Adipocyte (in vitro differentiated cells): ENCODE measurements at regions not wholly inside any gene's neighbourhood (a gene's known extent, or its start where the extent isn't known, plus 50 kb on each side); places are given as distances from the start of the nearest gene placed in this dataset.
A peak's percentile ranks its signal among the peaks of the same experiment; 100 is the strongest.

ENCODE experiments used
- DNase-seq: peaks from one replicate; pipeline ENCODE4 v3.0.0-alpha.2; 2015; ENCODE audit warnings: low read depth
- H3K27me3 ChIP-seq: replicated peaks from 2 replicates; pipeline ENCODE4 v1.7.0; 2013; ENCODE audit warnings: mild to moderate bottlenecking, low read length, moderate library complexity; ENCODE audit not compliant: control insufficient read depth, insufficient read depth
- H3K36me3 ChIP-seq: 2 replicates; pipeline ENCODE4 v1.7.0; 2013; ENCODE audit warnings: low read length, mild to moderate bottlenecking, moderate library complexity; ENCODE audit not compliant: control insufficient read depth, insufficient read depth, severe bottlenecking
- H3K4me1 ChIP-seq: 2 replicates; pipeline ENCODE4 v1.7.0; 2013; ENCODE audit warnings: mild to moderate bottlenecking, low read length, moderate library complexity; ENCODE audit not compliant: control insufficient read depth, insufficient read depth
- H3K4me3 ChIP-seq: 2 replicates; pipeline ENCODE4 v1.7.0; 2013; ENCODE audit warnings: mild to moderate bottlenecking, low read length, moderate library complexity
- H3K9ac ChIP-seq: 2 replicates; pipeline ENCODE4 v1.7.0; 2013; ENCODE audit warnings: mild to moderate bottlenecking, low read length, moderate library complexity
- H3K9me3 ChIP-seq: 2 replicates; pipeline ENCODE4 v1.7.0; 2013; ENCODE audit warnings: mild to moderate bottlenecking, low read length, moderate library complexity; ENCODE audit not compliant: control insufficient read depth

GRCh38 chr5:56515011-56515410 is 281.9 kb upstream of the ANKRD55 start:
- H3K4me3 ChIP-seq = no peak overlapping the region
- H3K4me1 ChIP-seq = peaks cover 38% of the 10 kb centered on the region
- no peak overlapping the region for H3K9ac ChIP-seq
- H3K36me3 ChIP-seq = no peaks in the 10 kb centered on the region
- no peaks in the 10 kb centered on the region for H3K9me3 ChIP-seq
- DNase-seq = no peak
- H3K27me3 ChIP-seq = peaks cover 20% of the 10 kb centered on the region

GRCh38 chr5:56514245-56514644 is 281.1 kb upstream of the ANKRD55 start:
- no peak for DNase-seq
- Histone ChIP-seq H3K9me3 (no peaks in the 10 kb centered on the region), H3K9ac (no peak overlapping the region), H3K4me3 (no peak overlapping the region), H3K36me3 (no peaks in the 10 kb centered on the region), H3K27me3 (peaks cover 13% of the 10 kb centered on the region), H3K4me1 (peaks cover 38% of the 10 kb centered on the region)

- no peaks in the 10 kb centered on the region for H3K36me3 ChIP-seq
- no peaks in the 10 kb centered on the region for H3K9me3 ChIP-seq
- DNase-seq = no peak
- no peak overlapping the region for H3K4me3 ChIP-seq
- H3K4me1 ChIP-seq = peaks cover 44% of the 10 kb centered on the region
- H3K9ac ChIP-seq = peak overlapping the region; percentile 53
- H3K27me3 ChIP-seq = peaks cover 2% of the 10 kb centered on the region
Observed at GRCh38 chr5:56513141-56513540, 280.0 kb upstream of the ANKRD55 start.

- H3K4me3 ChIP-seq = peak overlapping the region; percentile 13
- peak overlapping the region; percentile 53 for H3K9ac ChIP-seq
- H3K4me1 ChIP-seq = peaks cover 42% of the 10 kb centered on the region
- no peak for DNase-seq
- H3K9me3 ChIP-seq = no peaks in the 10 kb centered on the region
- H3K36me3 ChIP-seq = no peaks in the 10 kb centered on the region
- H3K27me3 ChIP-seq = no peaks in the 10 kb centered on the region
Observed at GRCh38 chr5:56512313-56512996, 279.3 kb upstream of the ANKRD55 start.

- Histone ChIP-seq H3K36me3 (no peaks in the 10 kb centered on the region), H3K9me3 (no peaks in the 10 kb centered on the region), H3K4me3 (no peak overlapping the region), H3K27me3 (no peaks in the 10 kb centered on the region), H3K4me1 (peaks cover 32% of the 10 kb centered on the region), H3K9ac (no peak overlapping the region)
- DNase-seq = no peak
Observed at GRCh38 chr5:56511326-56511841, 278.3 kb upstream of the ANKRD55 start.

- Histone ChIP-seq H3K9ac (no peak overlapping the region), H3K4me1 (peaks cover 23% of the 10 kb centered on the region), H3K9me3 (peaks cover 8% of the 10 kb centered on the region), H3K36me3 (no peaks in the 10 kb centered on the region), H3K27me3 (peaks cover 3% of the 10 kb centered on the region), H3K4me3 (no peak overlapping the region)
- no peak for DNase-seq
Observed at GRCh38 chr5:56508249-56508648, 275.1 kb upstream of the ANKRD55 start.

GRCh38 chr5:56507351-56507930 is 274.3 kb upstream of the ANKRD55 start:
- peaks cover 8% of the 10 kb centered on the region for H3K9me3 ChIP-seq
- peaks cover 15% of the 10 kb centered on the region for H3K4me1 ChIP-seq
- H3K36me3 ChIP-seq = no peaks in the 10 kb centered on the region
- DNase-seq = no peak
- H3K4me3 ChIP-seq = no peak overlapping the region
- H3K9ac ChIP-seq = no peak overlapping the region
- H3K27me3 ChIP-seq = peaks cover 3% of the 10 kb centered on the region

GRCh38 chr5:56506211-56506965 is 273.3 kb upstream of the ANKRD55 start:
- no peak for DNase-seq

GRCh38 chr5:56503929-56504328 is 270.8 kb upstream of the ANKRD55 start:
- H3K4me3 ChIP-seq = no peak overlapping the region
- no peak overlapping the region for H3K9ac ChIP-seq

More at GRCh38 chr5:56506211-56506965, 273.3 kb upstream of the ANKRD55 start:
- H3K9ac ChIP-seq = no peak overlapping the region
- no peak overlapping the region for H3K4me3 ChIP-seq
- no peaks in the 10 kb centered on the region for H3K36me3 ChIP-seq
- peaks cover 3% of the 10 kb centered on the region for H3K27me3 ChIP-seq
- peaks cover 8% of the 10 kb centered on the region for H3K9me3 ChIP-seq
- peaks cover 8% of the 10 kb centered on the region for H3K4me1 ChIP-seq

GRCh38 chr5:56501781-56502557 is 268.8 kb upstream of the ANKRD55 start:
- Histone ChIP-seq H3K36me3 (no peaks in the 10 kb centered on the region), H3K27me3 (peaks cover 3% of the 10 kb centered on the region), H3K4me1 (no peaks in the 10 kb centered on the region), H3K4me3 (no peak overlapping the region), H3K9me3 (peaks cover 8% of the 10 kb centered on the region), H3K9ac (no peak overlapping the region)
- no peak for DNase-seq

More at GRCh38 chr5:56503929-56504328, 270.8 kb upstream of the ANKRD55 start:
- DNase-seq = no peak
- H3K4me1 ChIP-seq = peaks cover 5% of the 10 kb centered on the region
- peaks cover 8% of the 10 kb centered on the region for H3K9me3 ChIP-seq
- H3K36me3 ChIP-seq = no peaks in the 10 kb centered on the region
- H3K27me3 ChIP-seq = peaks cover 3% of the 10 kb centered on the region
